ENCODE measurements at regions not wholly inside any gene's neighbourhood (a gene's known extent, or its start where the extent isn't known, plus 50 kb on each side); places are given as distances from the start of the nearest gene placed in this dataset.

GRCh38 chr14:95815226-95815690, 61.4 kb upstream of the TUNAR start (continued):
- TF ChIP-seq ZNF501 (tag by site-specific recombination; IDR thresholded peaks at IDR 0.05) (no peak), ZBTB1 (tag by site-specific recombination; IDR thresholded peaks at IDR 0.05) (no peak), PRDM1 (tag by site-specific recombination; IDR thresholded peaks at IDR 0.05) (no peak), ZFP41 (tag by site-specific recombination; IDR thresholded peaks at IDR 0.05; ENCODE audit: borderline replicate concordance) (no peak)

- H3K36me3 ChIP-seq (ENCODE audit: control insufficient read depth in 2 of 2, insufficient read depth in 1 of 2, low read length in 2 of 2) = no peaks in the 10 kb centered on the region
- no peak overlapping the region for H3K4me3 ChIP-seq (ENCODE audit: low read depth, low read length)
- H3K9me3 ChIP-seq (ENCODE audit: control insufficient read depth, insufficient read depth, low read depth, low read length) = no peaks in the 10 kb centered on the region
- no peaks in the 10 kb centered on the region for H3K4me1 ChIP-seq (ENCODE audit: control insufficient read depth, insufficient read depth, low read length)
- TF ChIP-seq ZFP3 (tag by site-specific recombination; IDR thresholded peaks at IDR 0.05; ENCODE audit: low read depth) (no peak), ZSCAN4 (tag by site-specific recombination; IDR thresholded peaks at IDR 0.05) (no peak), PRDM6 (tag by site-specific recombination; IDR thresholded peaks at IDR 0.05) (no peak), INSM2 (tag by site-specific recombination; IDR thresholded peaks at IDR 0.05) (no peak), ZNF157 (tag by site-specific recombination; IDR thresholded peaks at IDR 0.05) (no peak), BCL11B (tag by site-specific recombination; IDR thresholded peaks at IDR 0.05; ENCODE audit: low read depth) (no peak), ZNF791 (tag by site-specific recombination; IDR thresholded peaks at IDR 0.05) (no peak), ZNF677 (tag by site-specific recombination; IDR thresholded peaks at IDR 0.05) (no peak)
- CTCF ChIA-PET = interaction anchor here (0.5 to 0.7 kb wide), 2 partner anchors 114 to 675 kb away, joined by 3 to 5 read pairs; no protein-coding TSS in a partner anchor
- POLR2A ChIA-PET = no interaction called here
- H3K27ac ChIP-seq (ENCODE audit: extremely low read depth, low read depth, low read length) = no peak overlapping the region
These were observed 62.0 kb upstream of the TUNAR start for GRCh38 chr14:95814363-95815225.

- POLR2A ChIA-PET = no interaction called here
- H3K9me3 ChIP-seq (ENCODE audit: control insufficient read depth, insufficient read depth, low read depth, low read length) = no peaks in the 10 kb centered on the region
- no peak overlapping the region for H3K4me3 ChIP-seq (ENCODE audit: low read depth, low read length)
- H3K36me3 ChIP-seq (ENCODE audit: control insufficient read depth in 2 of 2, insufficient read depth in 1 of 2, low read length in 2 of 2) = no peaks in the 10 kb centered on the region
- no peak overlapping the region for H3K27ac ChIP-seq (ENCODE audit: extremely low read depth, low read depth, low read length)
- H3K4me1 ChIP-seq (ENCODE audit: control insufficient read depth, insufficient read depth, low read length) = no peaks in the 10 kb centered on the region
- TF ChIP-seq ZNF394 (tag by site-specific recombination; IDR thresholded peaks at IDR 0.05; ENCODE audit: borderline replicate concordance) = no peak
- no peak for TF ChIP-seq PRDM4 (tag by site-specific recombination; IDR thresholded peaks at IDR 0.05)
- no peak for TF ChIP-seq ZNF677 (tag by site-specific recombination; IDR thresholded peaks at IDR 0.05)
- TF ChIP-seq ZNF169 (tag by site-specific recombination; IDR thresholded peaks at IDR 0.05) = no peak
- CTCF ChIA-PET = interaction anchor here (0.6 kb wide), 1 partner anchor 1280 kb away, joined by 4 read pairs; no protein-coding TSS in a partner anchor
These were observed 64.8 kb upstream of the TUNAR start for GRCh38 chr14:95811813-95812212.
